ENCODE measurements at regions not wholly inside any gene's neighbourhood (a gene's known extent, or its start where the extent isn't known, plus 50 kb on each side); places are given as distances from the start of the nearest gene placed in this dataset.

- intact Hi-C loops (cut with micrococcal nuclease) (no loop called here), dilution Hi-C loops (cut with HindIII; ENCODE audit: low sequenced_read_pairs, unreplicated experiment) (no loop called here), in situ Hi-C loops (cut with MboI; ENCODE audit: low sequenced_read_pairs) (no loop called here)
- Histone ChIP-seq H2BK20ac (ENCODE audit: low read depth, low read length) (no peak overlapping the region), H3K56ac (ENCODE audit: extremely low read depth, insufficient read depth, low read length) (no peak overlapping the region), H2AK5ac (ENCODE audit: low read depth, low read length) (no peak overlapping the region), H3K9ac (ENCODE audit: low read depth, low read length) (no peak overlapping the region), H3K4ac (ENCODE audit: low read depth, low read length) (no peak overlapping the region), H2BK5ac (ENCODE audit: low read depth, low read length, poor library complexity, severe bottlenecking) (no peak overlapping the region), H3K9me3 (ENCODE audit: control insufficient read depth, insufficient read depth, low read length) (peaks cover 2% of the 10 kb centered on the region; the same call in 1 of the 2 replicates), H2BK120ac (ENCODE audit: low read depth, low read length) (no peak overlapping the region), H3K79me1 (ENCODE audit: low read depth in 1 of 2, low read length in 2 of 2) (no peaks in the 10 kb centered on the region), H3K4me2 (ENCODE audit: low read depth, low read length) (no peak overlapping the region), H3K9me1 (ENCODE audit: insufficient read depth, low read length) (no peaks in the 10 kb centered on the region), H3K27me3 (ENCODE audit: control insufficient read depth, insufficient read depth, low read length) (no peaks in the 10 kb centered on the region), H4K5ac (ENCODE audit: low read depth, low read length) (no peak overlapping the region), H2AFZ (replicated peaks; ENCODE audit: low read length, poor library complexity) (no peak overlapping the region), H3K4me3 (ENCODE audit: insufficient read depth, low read depth, low read length) (no peak overlapping the region), H2AK9ac (replicated peaks; ENCODE audit: low read depth, low read length, poor library complexity) (no peak overlapping the region), H3K18ac (ENCODE audit: low read depth, low read length) (no peak overlapping the region), H3K23ac (ENCODE audit: low read depth, low read length) (no peak overlapping the region), H4K91ac (ENCODE audit: insufficient read depth, low read depth, low read length) (no peak overlapping the region), H3K4me1 (ENCODE audit: control insufficient read depth, insufficient read depth, low read length) (no peaks in the 10 kb centered on the region), H2BK15ac (ENCODE audit: low read depth, low read length) (no peak overlapping the region), H3K14ac (replicated peaks; ENCODE audit: low read depth, low read length) (no peak overlapping the region), H3K27ac (ENCODE audit: insufficient read depth, low read length) (no peak overlapping the region), H3K36me3 (ENCODE audit: control insufficient read depth, insufficient read depth, low read length) (no peaks in the 10 kb centered on the region), H4K20me1 (ENCODE audit: insufficient read depth, low read length) (no peaks in the 10 kb centered on the region), H4K8ac (ENCODE audit: low read depth in 2 of 2, low read length in 2 of 2) (no peak overlapping the region)
- no peak for ATAC-seq (ENCODE audit: low read depth)
- BruUV-seq (replicated peaks): no TSS peak
- no CpG with 5 or more reads among the region's 4 CpGs for WGBS, 2 experiments (ENCODE audit: extremely low coverage in 2 of 2, insufficient read length in 1 of 2)
- no peak for DNase-seq
- ChIA-PET POLR2A (ENCODE audit: unreplicated experiment) (no interaction called here), CTCF (no interaction called here)
- no peak for TF ChIP-seq ELK1 (IDR thresholded peaks at IDR 0.05; ENCODE audit: borderline replicate concordance, low read depth, low read length)
- no peak for TF ChIP-seq SMC3 (IDR thresholded peaks at IDR 0.05; ENCODE audit: low read depth, low read length)
- TF ChIP-seq FOS (IDR thresholded peaks at IDR 0.05; ENCODE audit: low read depth, low read length): no peak
- TF ChIP-seq RAD21 (IDR thresholded peaks at IDR 0.05; ENCODE audit: low read length): no peak
- TF ChIP-seq MXI1 (IDR thresholded peaks at IDR 0.05; ENCODE audit: borderline replicate concordance, low read depth, low read length): no peak
- TF ChIP-seq RCOR1 (IDR thresholded peaks at IDR 0.05; ENCODE audit: insufficient replicate concordance, low read length): no peak
- no peak for TF ChIP-seq CTCF (conservative IDR thresholded peaks at IDR 0.05; ENCODE audit: low read depth, low read length)
- no peak for TF ChIP-seq RFX5 (IDR thresholded peaks at IDR 0.05; ENCODE audit: low read depth, low read length)
- TF ChIP-seq NFE2L2 (IDR thresholded peaks at IDR 0.05; ENCODE audit: low read depth, low read length): no peak
- TF ChIP-seq CEBPB (IDR thresholded peaks at IDR 0.05; ENCODE audit: low read depth, low read length): no peak
- TF ChIP-seq MAZ (IDR thresholded peaks at IDR 0.05; ENCODE audit: borderline replicate concordance, low read depth, low read length): no peak
- no peak for TF ChIP-seq USF2 (IDR thresholded peaks at IDR 0.05; ENCODE audit: low read depth, low read length)
- TF ChIP-seq BHLHE40 (IDR thresholded peaks at IDR 0.05; ENCODE audit: low read depth, low read length): no peak
- TF ChIP-seq MAFK (IDR thresholded peaks at IDR 0.05; ENCODE audit: low read depth, low read length): no peak
- no peak for TF ChIP-seq POLR2A (IDR thresholded peaks at IDR 0.05; ENCODE audit: low read depth, low read length)
- no peak for TF ChIP-seq CHD1 (IDR thresholded peaks at IDR 0.05; ENCODE audit: low read depth, low read length)
Measured at GRCh38 chr10:111348076-111348475, 271.2 kb downstream of the ADRA2A start.
